IMR-90 (cell line): ENCODE measurements at regions not wholly inside any gene's neighbourhood (a gene's known extent, or its start where the extent isn't known, plus 50 kb on each side); places are given as distances from the start of the nearest gene placed in this dataset.

Experiments
- ATAC-seq: fragments of 200-7000 bp; cut with Tn5 transposase; 2 replicates; pipeline ENCODE4 v1.9.1; 2020; ENCODE audit warnings: low read depth, mild to moderate bottlenecking, moderate library complexity
- BruUV-seq: library from RNA; stranded (reverse); fragments of 400-500 nt; replicated peaks from 2 replicates; lab custom pipeline; 2021; lab: Mats Ljungman, UMichigan
- CTCF ChIA-PET: fragments of 300-600 bp; formaldehyde crosslinking; extraction: SDS; loops from one replicate; lab custom pipeline; 2021; ENCODE audit warnings: antibody characterized with exemption; lab: Yijun Ruan, JAX
- POLR2A ChIA-PET: fragments of 300-600 bp; sonication (Branson Sonifier 250); formaldehyde crosslinking; loops from one replicate; lab custom pipeline; 2022; ENCODE audit warnings: antibody characterized with exemption; ENCODE audit not compliant: unreplicated experiment; lab: Charles Lee
- DNase-seq: peaks from one replicate; pipeline ENCODE4 v3.0.0; 2013
- H2AFZ ChIP-seq: replicated peaks from 2 replicates; pipeline ENCODE3; 2013; ENCODE audit warnings: low read length, mild to moderate bottlenecking; ENCODE audit not compliant: poor library complexity
- H2AK5ac ChIP-seq: 2 replicates; pipeline ENCODE4 v1.6.1; 2013; ENCODE audit warnings: low read depth, low read length, inconsistent platforms
- H2AK9ac ChIP-seq: replicated peaks from 2 replicates; pipeline ENCODE3; 2013; ENCODE audit warnings: mild to moderate bottlenecking, low read depth, low read length, moderate library complexity; ENCODE audit not compliant: poor library complexity
- H2BK120ac ChIP-seq: 2 replicates; pipeline ENCODE4 v1.6.1; 2013; ENCODE audit warnings: low read depth, low read length, inconsistent platforms
- H2BK15ac ChIP-seq: 3 replicates; pipeline ENCODE4 v1.6.1; 2013; ENCODE audit warnings: low read depth, low read length, inconsistent platforms
- H2BK20ac ChIP-seq: 2 replicates; pipeline ENCODE4 v1.6.1; 2013; ENCODE audit warnings: low read depth, mild to moderate bottlenecking, inconsistent platforms, low read length, moderate library complexity
- H2BK5ac ChIP-seq: 2 replicates; pipeline ENCODE4 v1.6.1; 2013; ENCODE audit warnings: mild to moderate bottlenecking, low read depth, low read length, inconsistent platforms; ENCODE audit not compliant: poor library complexity, severe bottlenecking
- H3K14ac ChIP-seq: replicated peaks from 2 replicates; pipeline ENCODE4 v1.6.1; 2013; ENCODE audit warnings: low read depth, low read length, inconsistent platforms
- H3K18ac ChIP-seq: 2 replicates; pipeline ENCODE4 v1.6.1; 2013; ENCODE audit warnings: low read depth, low read length, control low read depth
- H3K23ac ChIP-seq: 2 replicates; pipeline ENCODE4 v1.6.1; 2013; ENCODE audit warnings: low read depth, low read length, inconsistent platforms
- H3K27ac ChIP-seq: 2 replicates; pipeline ENCODE4 v1.5.1; 2013; ENCODE audit warnings: mild to moderate bottlenecking, control low read depth, low read length; ENCODE audit not compliant: insufficient read depth
- H3K27me3 ChIP-seq: 2 replicates; pipeline ENCODE4 v1.6.1; 2013; ENCODE audit warnings: low read length; ENCODE audit not compliant: control insufficient read depth, insufficient read depth
- H3K36me3 ChIP-seq: 2 replicates; pipeline ENCODE4 v1.6.1; 2013; ENCODE audit warnings: low read length, mixed read lengths; ENCODE audit not compliant: control insufficient read depth, insufficient read depth
- H3K4ac ChIP-seq: 2 replicates; pipeline ENCODE4 v1.6.1; 2013; ENCODE audit warnings: low read depth, low read length, inconsistent platforms
- H3K4me1 ChIP-seq: 2 replicates; pipeline ENCODE4 v1.6.1; 2013; ENCODE audit warnings: low read length, mixed read lengths; ENCODE audit not compliant: control insufficient read depth, insufficient read depth
- H3K4me2 ChIP-seq: 2 replicates; pipeline ENCODE4 v1.6.1; 2013; ENCODE audit warnings: low read depth, mild to moderate bottlenecking, control low read depth, low read length, moderate library complexity
- H3K4me3 ChIP-seq: 2 replicates; pipeline ENCODE4 v1.5.1; 2013; ENCODE audit warnings: low read depth, mild to moderate bottlenecking, control low read depth, low read length, moderate library complexity; ENCODE audit not compliant: insufficient read depth
- H3K56ac ChIP-seq: 2 replicates; pipeline ENCODE4 v1.6.1; 2013; ENCODE audit warnings: low read length, inconsistent platforms; ENCODE audit not compliant: insufficient read depth; ENCODE audit errors: extremely low read depth
- H3K79me1 ChIP-seq, 2 experiments: 2 replicates each; pipeline ENCODE4 v1.6.1; 2013; ENCODE audit warnings: low read length in 2 of 2, inconsistent platforms in 1 of 2, low read depth in 1 of 2
- H3K9ac ChIP-seq: 2 replicates; pipeline ENCODE4 v1.6.1; 2013; ENCODE audit warnings: low read depth, low read length, control low read depth
- H3K9me1 ChIP-seq: 2 replicates; pipeline ENCODE4 v1.6.1; 2013; ENCODE audit warnings: low read length, inconsistent platforms; ENCODE audit not compliant: insufficient read depth
- H3K9me3 ChIP-seq: 2 replicates; pipeline ENCODE4 v1.6.1; 2013; ENCODE audit warnings: low read length; ENCODE audit not compliant: control insufficient read depth, insufficient read depth
- H4K20me1 ChIP-seq: 2 replicates; pipeline ENCODE4 v1.6.1; 2013; ENCODE audit warnings: low read length, inconsistent platforms; ENCODE audit not compliant: insufficient read depth
- H4K5ac ChIP-seq: 2 replicates; pipeline ENCODE4 v1.6.1; 2013; ENCODE audit warnings: mild to moderate bottlenecking, low read depth, low read length, control low read depth
- H4K8ac ChIP-seq, 2 experiments: 2 replicates each; pipeline ENCODE4 v1.6.1; 2013; ENCODE audit warnings: low read depth in 2 of 2, low read length in 2 of 2, control low read depth in 1 of 2, inconsistent platforms in 1 of 2
- H4K91ac ChIP-seq: 2 replicates; pipeline ENCODE4 v1.6.1; 2013; ENCODE audit warnings: low read depth, low read length, inconsistent platforms; ENCODE audit not compliant: insufficient read depth
- BHLHE40 ChIP-seq: fragments of 150-350 bp; IDR thresholded peaks from 2 replicates; pipeline ENCODE4 v1.6.1; 2016; ENCODE audit warnings: mild to moderate bottlenecking, low read depth, low read length
- ELK1 ChIP-seq: fragments of 150-350 bp; IDR thresholded peaks from 2 replicates; pipeline ENCODE4 v1.6.1; 2016; ENCODE audit warnings: low read depth, mild to moderate bottlenecking, low read length, moderate library complexity, borderline replicate concordance
- FOS ChIP-seq: fragments of 150-350 bp; IDR thresholded peaks from 2 replicates; pipeline ENCODE4 v1.6.1; 2016; ENCODE audit warnings: low read depth, low read length
- MXI1 ChIP-seq: IDR thresholded peaks from 2 replicates; pipeline ENCODE4 v1.6.1; 2012; ENCODE audit warnings: low read depth, mild to moderate bottlenecking, low read length, moderate library complexity, borderline replicate concordance
- SMC3 ChIP-seq: fragments of 150-350 bp; IDR thresholded peaks from 2 replicates; pipeline ENCODE4 v1.6.1; 2016; ENCODE audit warnings: low read depth, mild to moderate bottlenecking, antibody characterized with exemption, low read length, moderate library complexity
- WGBS, 2 experiments: methylation state at CpG; one replicate each; pipeline versions ENCODE4 v1.1.5 to v1.1.7; 2013; ENCODE audit warnings: missing lambda C conversion rate in 2 of 2; ENCODE audit not compliant: insufficient read length in 1 of 2; ENCODE audit errors: extremely low coverage in 2 of 2; 5-methylcytosine and 5-hydroxymethylcytosine counted together
- dilution Hi-C: fragments of 300-500 bp; cut with HindIII; formaldehyde crosslinking; loops from one replicate; pipeline ENCODE4 v1.14.3; 2018; ENCODE audit warnings: low sequenced_read_pairs; ENCODE audit not compliant: unreplicated experiment
- in situ Hi-C: fragments of 300-500 bp; cut with MboI; formaldehyde crosslinking; loops from 3 replicates; pipeline ENCODE4 v1.14.3; 2019; ENCODE audit warnings: low sequenced_read_pairs, inconsistent platforms, mixed read lengths
- intact Hi-C: fragments of 100-400 bp; cut with micrococcal nuclease; formaldehyde crosslinking; loops from 2 replicates; pipeline ENCODE4 v1.10.0; 2022

- TF ChIP-seq BHLHE40 (no peak), FOS (no peak)
Observed at GRCh38 chr18:70450426-70451253, 161.8 kb downstream of the SOCS6 start (continued).

- WGBS, 2 experiments: no CpG with 5 or more reads among the region's 3 CpGs
- DNase-seq (no peak), ATAC-seq (no peak)
- Histone ChIP-seq H3K79me1 (no peaks in the 10 kb centered on the region), H3K9me3 (peaks cover 4% of the 10 kb centered on the region), H2BK20ac (no peak overlapping the region), H4K91ac (no peak overlapping the region), H3K9me1 (no peaks in the 10 kb centered on the region), H2AK5ac (no peak overlapping the region), H2AFZ (no peak overlapping the region), H3K36me3 (no peaks in the 10 kb centered on the region), H3K23ac (no peak overlapping the region), H4K20me1 (no peaks in the 10 kb centered on the region), H3K4ac (no peak overlapping the region), H2BK15ac (no peak overlapping the region), H3K4me1 (peaks cover 2% of the 10 kb centered on the region; the same call in 1 of the 2 replicates), H3K4me3 (no peak overlapping the region), H3K27ac (no peak overlapping the region), H3K14ac (no peak overlapping the region), H2AK9ac (no peak overlapping the region), H3K9ac (no peak overlapping the region), H2BK120ac (no peak overlapping the region), H4K8ac (no peak overlapping the region), H3K18ac (no peak overlapping the region), H4K5ac (no peak overlapping the region), H3K56ac (no peak overlapping the region), H2BK5ac (no peak overlapping the region), H3K27me3 (no peaks in the 10 kb centered on the region), H3K4me2 (no peak overlapping the region)
- ChIA-PET POLR2A (no interaction called here), CTCF (no interaction called here)
- dilution Hi-C loops: loop anchor here (25.0 kb wide), 1 partner anchor 261 kb away; no protein-coding TSS in a partner anchor
- TF ChIP-seq ELK1 (no peak), SMC3 (no peak), MXI1 (no peak)
- in situ Hi-C loops: loop anchor here (10.0 kb wide), 1 partner anchor 1604 kb away; no protein-coding TSS in a partner anchor
- intact Hi-C loops: no loop called here
- BruUV-seq: no TSS peak
Observed at GRCh38 chr18:70448588-70448987, 159.7 kb downstream of the SOCS6 start.
